Mammary epithelial cell (primary cell): ENCODE measurements at regions not wholly inside any gene's neighbourhood (a gene's known extent, or its start where the extent isn't known, plus 50 kb on each side); places are given as distances from the start of the nearest gene placed in this dataset.

Experiments
- EZH2 ChIP-seq: IDR thresholded peaks from 2 replicates; pipeline ENCODE4 v1.6.1; 2012; ENCODE audit warnings: low read length, inconsistent platforms, borderline replicate concordance
- TF ChIP-seq, protein P1 (sequence below), 2 donors: IDR thresholded peaks in 1 of 2; conservative IDR thresholded peaks in 1 of 2; 2 replicates each; pipeline ENCODE4 v1.5.1; 2011 to 2012; ENCODE audit warnings: inconsistent platforms in 2 of 2, low read length in 2 of 2, mild to moderate bottlenecking in 2 of 2, control low read depth in 1 of 2, low read depth in 1 of 2; ENCODE audit not compliant: insufficient read depth in 1 of 2; ENCODE audit errors: extremely low read depth in 1 of 2

GRCh38 chr11:11724994-11725393 is 103.2 kb upstream of the GALNT18 start:
- TF ChIP-seq, protein P1, sequence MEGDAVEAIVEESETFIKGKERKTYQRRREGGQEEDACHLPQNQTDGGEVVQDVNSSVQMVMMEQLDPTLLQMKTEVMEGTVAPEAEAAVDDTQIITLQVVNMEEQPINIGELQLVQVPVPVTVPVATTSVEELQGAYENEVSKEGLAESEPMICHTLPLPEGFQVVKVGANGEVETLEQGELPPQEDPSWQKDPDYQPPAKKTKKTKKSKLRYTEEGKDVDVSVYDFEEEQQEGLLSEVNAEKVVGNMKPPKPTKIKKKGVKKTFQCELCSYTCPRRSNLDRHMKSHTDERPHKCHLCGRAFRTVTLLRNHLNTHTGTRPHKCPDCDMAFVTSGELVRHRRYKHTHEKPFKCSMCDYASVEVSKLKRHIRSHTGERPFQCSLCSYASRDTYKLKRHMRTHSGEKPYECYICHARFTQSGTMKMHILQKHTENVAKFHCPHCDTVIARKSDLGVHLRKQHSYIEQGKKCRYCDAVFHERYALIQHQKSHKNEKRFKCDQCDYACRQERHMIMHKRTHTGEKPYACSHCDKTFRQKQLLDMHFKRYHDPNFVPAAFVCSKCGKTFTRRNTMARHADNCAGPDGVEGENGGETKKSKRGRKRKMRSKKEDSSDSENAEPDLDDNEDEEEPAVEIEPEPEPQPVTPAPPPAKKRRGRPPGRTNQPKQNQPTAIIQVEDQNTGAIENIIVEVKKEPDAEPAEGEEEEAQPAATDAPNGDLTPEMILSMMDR (conservative IDR thresholded peaks at IDR 0.05 in 1 of 2, IDR thresholded peaks at IDR 0.05 in 1 of 2; ENCODE audit: extremely low read depth in 1 of 2, insufficient read depth in 1 of 2, low read depth in 1 of 2, low read length in 2 of 2): no peak
- TF ChIP-seq EZH2: no peak
